Small intestine (tissue), 7 donors: ENCODE measurements at regions not wholly inside any gene's neighbourhood (a gene's known extent, or its start where the extent isn't known, plus 50 kb on each side); places are given as distances from the start of the nearest gene placed in this dataset.
"Not testable (repeated sequence)": the region's sequence is repeated elsewhere in the genome, so short reads cannot be mapped to it uniquely, and the experiment has no call there.

ENCODE experiments used
- DNase-seq, 2 donors: peaks; one replicate each; pipeline versions ENCODE4 v3.0.0 to v3.0.0-alpha.2; 2013
- FAIRE-seq: peaks from 2 replicates; lab custom pipeline; 2012; peaks lifted over from hg19 to GRCh38; lab: Jason Lieb, UNC
- H3K27ac ChIP-seq, 3 donors: one replicate each; pipeline ENCODE4 v1.5.1; 2013; ENCODE audit warnings: low read length in 2 of 3, mild to moderate bottlenecking in 2 of 3, control low read depth in 1 of 3, inconsistent platforms in 1 of 3, low read depth in 1 of 3, moderate library complexity in 1 of 3
- H3K27me3 ChIP-seq, 3 donors: one replicate each; pipeline ENCODE4 v1.6.1; 2013; ENCODE audit warnings: low read length in 3 of 3, inconsistent platforms in 1 of 3; ENCODE audit not compliant: control insufficient read depth in 3 of 3, insufficient read depth in 3 of 3
- H3K36me3 ChIP-seq, 3 donors: one replicate each; pipeline ENCODE4 v1.6.1; 2013; ENCODE audit warnings: low read length in 3 of 3, inconsistent platforms in 1 of 3, low read depth in 1 of 3, mild to moderate bottlenecking in 1 of 3, moderate library complexity in 1 of 3; ENCODE audit not compliant: control insufficient read depth in 3 of 3, insufficient read depth in 2 of 3
- H3K4me1 ChIP-seq, 3 donors: one replicate each; pipeline ENCODE4 v1.6.1; 2013; ENCODE audit warnings: low read length in 2 of 3, inconsistent platforms in 1 of 3, low read depth in 1 of 3, mild to moderate bottlenecking in 1 of 3, moderate library complexity in 1 of 3; ENCODE audit not compliant: control insufficient read depth in 3 of 3, insufficient read depth in 2 of 3
- H3K4me3 ChIP-seq, 3 donors: one replicate each; pipeline ENCODE4 v1.5.1; 2013; ENCODE audit warnings: low read length in 3 of 3, control low read depth in 1 of 3, inconsistent platforms in 1 of 3, low read depth in 1 of 3, mild to moderate bottlenecking in 1 of 3, moderate library complexity in 1 of 3
- H3K9me3 ChIP-seq, 2 donors: one replicate each; pipeline ENCODE4 v1.6.1; 2013; ENCODE audit warnings: low read depth in 1 of 2, low read length in 1 of 2; ENCODE audit not compliant: control insufficient read depth in 2 of 2, insufficient read depth in 1 of 2
- WGBS, 3 donors: extraction: QIAGEN DNeasy Blood & Tissue Kit; methylation state at CpG; one replicate each; pipeline ENCODE4 v1.1.7; 2013; 5-methylcytosine and 5-hydroxymethylcytosine counted together
- donor health status: healthy with polysubstance abuse.
- donor health status: control.
- donor health status: control.
- donor health status: Bipolar disorder and iron deficiency.
- donor health status: healthy.

- Histone ChIP-seq H3K9me3 (no peaks in the 10 kb centered on the region), H3K4me3 (no peak overlapping the region), H3K27ac (peak overlapping the region in 2 of 3 donors; percentile 20 to 56), H3K27me3 (no peaks in the 10 kb centered on the region), H3K4me1 (peaks cover 0 to 7% (median 0%) of the 10 kb centered on the region in 3 donors), H3K36me3 (no peaks in the 10 kb centered on the region)
- FAIRE-seq (no peak), DNase-seq (peak; percentile 76 to 81)
- WGBS, 3 donors, result 23 to 49% (median 27%) methylated on average over 2 of the region's 2 CpGs
These were observed 71.7 kb upstream of the COX7C start for GRCh38 chr5:86546044-86546443.

DNA sequence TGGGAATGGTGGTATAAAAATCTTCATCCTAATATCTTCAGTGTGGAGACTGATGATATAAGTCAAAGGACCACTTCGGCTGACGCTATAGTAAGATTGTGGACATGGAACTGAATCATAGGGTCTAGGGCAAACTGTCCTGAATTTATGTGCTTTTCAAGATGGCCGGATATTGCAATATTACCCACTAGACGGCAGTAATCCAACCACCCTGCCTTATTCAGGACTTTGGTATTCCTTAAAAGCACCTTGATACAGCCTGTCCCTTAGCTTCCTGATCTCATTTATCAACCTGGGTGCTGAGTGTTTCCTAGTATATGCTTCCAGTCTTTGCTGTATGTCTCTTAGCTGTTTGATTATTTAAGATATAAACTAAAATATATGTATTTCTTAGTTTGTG is 71.2 kb upstream of the COX7C start:
- 63 to 78% (median 68%) methylated on average over 4 of the region's 4 CpGs for WGBS, 3 donors
- Histone ChIP-seq H3K4me3 (no peak overlapping the region), H3K27ac (peak overlapping the region in 1 of 3 donors; percentile 56), H3K4me1 (peaks cover 0 to 7% (median 0%) of the 10 kb centered on the region in 3 donors), H3K9me3 (no peaks in the 10 kb centered on the region), H3K36me3 (no peaks in the 10 kb centered on the region), H3K27me3 (no peaks in the 10 kb centered on the region)
- peak; percentile 16 to 38 for DNase-seq
- no peak for FAIRE-seq

GRCh38 chr5:86554638-86555037 is 63.1 kb upstream of the COX7C start:
- Histone ChIP-seq H3K27me3 (no peaks in the 10 kb centered on the region), H3K36me3 (no peaks in the 10 kb centered on the region), H3K4me3 (no peak overlapping the region), H3K9me3 (no peaks in the 10 kb centered on the region), H3K4me1 (no peaks in the 10 kb centered on the region), H3K27ac (no peak overlapping the region)
- DNase-seq (no peak), FAIRE-seq (peak; percentile 79)
- 80 to 89% (median 88%) methylated on average over 1 of the region's 1 CpG for WGBS, 3 donors

- Histone ChIP-seq H3K27ac (no peak overlapping the region), H3K4me3 (no peak overlapping the region), H3K4me1 (no peaks in the 10 kb centered on the region), H3K36me3 (no peaks in the 10 kb centered on the region), H3K9me3 (no peaks in the 10 kb centered on the region), H3K27me3 (no peaks in the 10 kb centered on the region)
- FAIRE-seq (no peak), DNase-seq (no peak)
These were observed 59.8 kb upstream of the COX7C start for GRCh38 chr5:86557920-86558319.

GRCh38 chr5:86565197-86565789 is 52.4 kb upstream of the COX7C start:
- WGBS, 3 donors, result 67 to 70% (median 68%) methylated on average over 8 of the region's 8 CpGs
- H3K36me3 ChIP-seq, result no peaks in the 10 kb centered on the region
- H3K4me3 ChIP-seq, result no peak overlapping the region
- no peaks in the 10 kb centered on the region for H3K4me1 ChIP-seq
- peak; percentile 3 to 9 for DNase-seq
- no peak overlapping the region for H3K27ac ChIP-seq
- peaks cover 0 to 43% of the 10 kb centered on the region in 2 donors for H3K9me3 ChIP-seq
- H3K27me3 ChIP-seq, result no peaks in the 10 kb centered on the region
- no peak for FAIRE-seq

DNA sequence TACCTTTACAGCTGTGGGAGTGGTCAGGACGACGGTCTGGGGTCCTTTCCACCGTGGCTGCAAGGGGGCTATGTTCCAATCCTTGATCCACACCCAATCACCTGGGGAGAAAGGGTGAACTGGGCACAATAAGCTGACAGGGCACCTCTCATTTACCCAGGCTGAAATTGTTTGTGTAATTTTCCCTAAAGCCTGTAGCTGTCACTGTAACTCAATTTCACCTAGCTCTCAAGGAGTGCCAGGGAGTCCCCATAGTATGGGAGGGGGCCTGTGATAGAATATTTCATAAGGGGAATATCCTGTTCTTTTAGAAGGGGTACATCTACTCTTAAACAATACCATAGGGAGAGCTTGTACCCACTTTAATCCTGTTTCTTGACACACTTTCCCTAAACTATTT is 51.7 kb upstream of the COX7C start:
- H3K9me3 ChIP-seq, result peaks cover 0 to 48% of the 10 kb centered on the region in 2 donors
- H3K36me3 ChIP-seq, H3K27ac ChIP-seq, H3K4me1 ChIP-seq, H3K4me3 ChIP-seq, H3K27me3 ChIP-seq, FAIRE-seq, DNase-seq: not testable (repeated sequence)
- 42 to 60% (median 46%) methylated on average over 3 of the region's 3 CpGs for WGBS, 3 donors
